GM18508 (cell line): ENCODE measurements at regions not wholly inside any gene's neighbourhood (a gene's known extent, or its start where the extent isn't known, plus 50 kb on each side); places are given as distances from the start of the nearest gene placed in this dataset.
"Not testable (repeated sequence)": the region's sequence is repeated elsewhere in the genome, so short reads cannot be mapped to it uniquely, and the experiment has no call there.

Experiments
- ATAC-seq: cut with Tn5 transposase; IDR thresholded peaks from one replicate; pipeline ENCODE4 v1.9.1; 2021; ENCODE audit warnings: moderate number of reproducible peaks; ENCODE audit not compliant: insufficient read depth, unreplicated experiment

DNA sequence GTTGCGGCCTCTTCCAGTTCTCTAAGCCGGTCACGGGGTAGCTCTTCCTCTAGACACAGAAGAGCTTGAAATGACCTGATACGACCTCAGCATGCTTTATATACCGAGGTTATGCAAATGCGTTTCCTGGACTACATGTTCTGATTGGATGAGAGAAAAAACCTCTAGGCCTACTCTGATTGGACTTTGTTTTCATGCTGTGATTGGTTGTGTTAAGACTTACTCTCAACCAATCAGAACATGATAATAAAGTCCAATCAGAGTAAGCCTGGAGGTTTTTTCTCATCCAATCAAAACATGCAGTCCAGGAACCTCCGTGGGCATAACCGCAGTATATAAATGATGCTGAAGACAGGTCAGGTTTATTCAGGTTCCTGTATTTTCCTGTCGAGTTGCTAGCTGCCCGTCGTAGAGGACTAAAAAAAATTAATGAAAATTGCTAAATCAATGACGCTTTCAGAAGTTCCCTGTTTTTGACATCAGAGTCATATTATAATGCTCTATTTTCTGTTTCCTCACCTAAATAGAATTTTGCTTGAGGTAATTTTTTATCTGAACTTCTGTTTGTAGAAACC is 177.4 kb downstream of the POTEB3 start:
- no peak for ATAC-seq

DNA sequence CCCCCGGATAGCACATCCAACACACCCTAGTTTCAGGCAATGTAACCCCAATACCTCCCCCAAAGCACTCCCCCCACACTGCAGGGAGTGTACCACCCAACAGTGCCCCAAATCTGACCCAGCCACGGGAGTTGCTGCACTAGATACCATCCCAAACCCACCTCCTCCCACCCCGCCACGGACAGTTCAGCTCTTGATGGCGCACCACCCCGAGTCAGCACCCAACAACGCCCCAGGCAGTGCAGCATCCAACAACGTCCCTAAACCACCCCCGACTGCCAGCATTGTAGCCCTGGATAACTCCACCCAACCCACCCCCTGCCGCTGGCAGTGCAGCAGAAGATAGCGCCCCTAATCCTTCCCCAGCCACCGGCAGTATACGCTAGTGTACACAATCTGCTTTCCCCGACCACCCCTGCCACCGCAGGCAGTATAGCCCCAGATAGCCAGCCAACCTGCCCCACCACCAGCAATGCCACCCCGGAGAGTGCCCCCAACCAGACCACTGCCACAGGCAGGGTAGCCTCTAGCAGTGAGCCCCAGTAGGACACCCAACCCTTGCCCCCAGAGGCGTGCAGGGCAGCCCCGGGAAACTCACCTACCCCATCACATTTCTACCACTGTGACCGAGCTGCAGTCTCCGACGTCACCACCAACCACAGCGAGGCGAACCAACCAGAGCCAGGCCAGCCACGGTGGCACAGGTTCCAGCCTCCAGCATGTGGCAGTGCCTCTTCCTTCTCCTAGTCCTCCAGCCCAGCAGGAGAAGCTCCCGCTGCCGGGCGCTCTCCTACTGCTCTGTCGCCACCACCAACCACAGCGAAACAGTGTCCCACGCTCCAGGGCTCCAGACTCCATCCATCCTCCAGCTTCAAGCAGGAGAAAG is 178.1 kb downstream of the POTEB3 start:
- no peak for ATAC-seq

DNA sequence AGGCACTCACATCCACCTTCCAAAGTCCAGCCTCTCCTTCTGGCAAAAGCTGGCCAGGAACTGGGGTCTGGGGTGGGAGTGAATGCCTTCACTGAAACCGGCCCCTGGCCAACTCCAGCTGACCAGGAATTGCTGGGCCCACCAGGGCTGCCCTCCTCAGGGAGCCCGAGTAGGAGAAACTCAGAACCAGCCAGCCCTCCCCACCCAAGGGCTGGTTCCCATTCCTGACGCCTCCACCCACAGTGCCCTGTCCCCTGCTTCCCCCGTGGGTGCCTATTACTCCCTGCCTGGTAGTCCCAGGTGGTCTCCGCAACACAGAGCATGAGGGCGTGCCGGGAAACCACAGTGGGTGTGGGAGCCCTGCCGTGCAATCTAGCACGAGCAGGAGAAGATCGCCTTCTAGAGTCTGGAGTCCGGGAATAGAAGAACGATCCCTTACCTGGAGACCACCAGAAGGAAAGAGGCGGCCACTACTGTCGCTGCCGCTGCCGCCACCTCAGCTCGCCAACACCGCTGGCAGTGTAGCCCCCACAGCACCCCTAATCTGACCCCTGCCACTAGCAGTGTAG is 178.8 kb downstream of the POTEB3 start:
- ATAC-seq, result no peak

DNA sequence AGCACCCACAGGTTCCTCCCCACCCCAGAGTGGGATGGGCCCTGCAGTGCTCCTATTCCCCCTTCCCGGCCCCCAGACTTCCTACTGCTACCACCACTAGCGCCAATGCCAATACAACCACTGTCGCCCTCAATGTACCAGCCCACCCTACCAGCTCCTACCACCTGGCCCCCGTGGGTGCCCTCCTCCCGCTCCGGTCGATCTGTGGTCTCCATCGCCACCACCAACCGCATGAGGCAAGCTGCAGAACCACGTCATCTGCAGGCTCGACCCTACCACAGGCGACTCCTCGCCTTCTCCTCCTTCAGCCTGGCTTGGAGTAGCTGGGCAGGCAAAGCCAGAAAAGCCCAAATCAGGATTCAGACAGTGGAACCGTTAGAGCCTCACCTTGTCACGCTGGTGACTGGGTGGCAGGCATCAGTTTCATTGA is 179.3 kb downstream of the POTEB3 start:
- no peak for ATAC-seq

DNA sequence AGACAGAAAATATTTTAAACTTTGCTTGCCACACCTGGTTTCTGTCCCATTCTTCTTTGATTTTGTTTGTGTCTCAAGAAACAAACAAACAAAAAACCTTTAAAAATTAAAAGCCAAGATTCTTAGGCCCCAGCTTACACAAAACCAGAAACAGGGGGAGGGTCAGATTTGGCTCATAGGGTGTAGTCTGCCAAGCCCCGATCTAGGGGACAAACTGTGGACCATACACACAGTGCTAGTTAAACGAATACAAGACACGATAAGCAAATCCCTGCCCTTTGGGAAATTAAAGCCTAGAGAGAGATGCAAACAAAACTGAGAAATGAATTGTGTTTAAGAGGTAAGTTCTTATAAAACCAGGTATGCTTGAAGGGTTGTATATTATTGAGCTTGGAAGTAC is 181.7 kb downstream of the POTEB3 start:
- ATAC-seq, result not testable (repeated sequence)

DNA sequence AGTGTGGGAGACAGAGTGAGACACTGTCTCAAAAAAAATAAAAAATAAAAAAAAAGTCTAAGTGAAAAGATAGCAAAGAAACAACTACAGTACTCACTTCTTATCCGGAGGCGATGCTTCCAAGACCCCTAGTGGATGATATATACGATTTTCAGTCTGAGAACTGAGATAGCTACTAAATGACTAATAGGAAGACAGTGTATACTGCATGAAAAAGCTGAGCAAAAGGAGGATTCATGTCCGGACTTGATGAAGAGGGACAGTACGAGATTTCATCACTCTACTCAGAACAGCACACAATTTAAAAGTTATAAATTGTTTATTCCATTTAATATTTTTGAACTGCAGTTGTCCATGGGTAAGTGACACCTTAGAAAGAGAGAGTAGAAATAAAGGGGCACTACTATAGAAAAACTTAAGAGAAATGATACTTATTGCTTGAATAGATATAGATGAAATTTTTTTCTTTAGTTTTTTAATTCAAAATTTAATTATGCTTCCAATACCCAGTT is 190.7 kb downstream of the POTEB3 start:
- not testable (repeated sequence) for ATAC-seq
